ENCODE measurements at regions not wholly inside any gene's neighbourhood (a gene's known extent, or its start where the extent isn't known, plus 50 kb on each side); places are given as distances from the start of the nearest gene placed in this dataset.
A peak's percentile ranks its signal among the peaks of the same experiment; 100 is the strongest.
"Not testable (repeated sequence)": the region's sequence is repeated elsewhere in the genome, so short reads cannot be mapped to it uniquely, and the experiment has no call there.

GRCh38 chr20:53678315-53678989, 84.8 kb upstream of the ZNF217 start:
- Histone ChIP-seq H3K36me3 (ENCODE audit: insufficient read depth, insufficient read length, low read length) (no peaks in the 10 kb centered on the region), H3K9ac (ENCODE audit: insufficient read length, low read depth) (no peak overlapping the region), H3K27me3 (ENCODE audit: insufficient read depth, insufficient read length) (no peaks in the 10 kb centered on the region), H3K4me1 (ENCODE audit: insufficient read depth, insufficient read length) (no peaks in the 10 kb centered on the region), H3K9me3 (ENCODE audit: insufficient read depth, low read length) (no peaks in the 10 kb centered on the region), H3K4me3 (ENCODE audit: insufficient read length, low read depth) (no peak overlapping the region)
- no peak for TF ChIP-seq SUZ12 (IDR thresholded peaks at IDR 0.05; ENCODE audit: extremely low read depth, insufficient read depth, insufficient read length)
- no peak for TF ChIP-seq YY1 (IDR thresholded peaks at IDR 0.05; ENCODE audit: insufficient read depth, insufficient read length)
- TF ChIP-seq ZNF274 (IDR thresholded peaks at IDR 0.05; ENCODE audit: low read depth, low read length) = no peak
- no peak for DNase-seq (ENCODE audit: low read depth, low spot score)

GRCh38 chr20:53677447-53678314, 84.0 kb upstream of the ZNF217 start:
- DNase-seq (ENCODE audit: low read depth, low spot score) = peak; percentile 25
- no peak for TF ChIP-seq SUZ12 (IDR thresholded peaks at IDR 0.05; ENCODE audit: extremely low read depth, insufficient read depth, insufficient read length)
- Histone ChIP-seq H3K27me3 (ENCODE audit: insufficient read depth, insufficient read length) (no peaks in the 10 kb centered on the region), H3K4me3 (ENCODE audit: insufficient read length, low read depth) (no peak overlapping the region), H3K4me1 (ENCODE audit: insufficient read depth, insufficient read length) (no peaks in the 10 kb centered on the region), H3K9ac (ENCODE audit: insufficient read length, low read depth) (no peak overlapping the region), H3K36me3 (ENCODE audit: insufficient read depth, insufficient read length, low read length) (no peaks in the 10 kb centered on the region), H3K9me3 (ENCODE audit: insufficient read depth, low read length) (no peaks in the 10 kb centered on the region)

- TF ChIP-seq YY1 (IDR thresholded peaks at IDR 0.05; ENCODE audit: insufficient read depth, insufficient read length) (no peak), ZNF274 (IDR thresholded peaks at IDR 0.05; ENCODE audit: low read depth, low read length) (no peak), SUZ12 (IDR thresholded peaks at IDR 0.05; ENCODE audit: extremely low read depth, insufficient read depth, insufficient read length) (no peak)
- no peak for DNase-seq (ENCODE audit: low read depth, low spot score)
- Histone ChIP-seq H3K9me3 (ENCODE audit: insufficient read depth, low read length) (no peaks in the 10 kb centered on the region), H3K4me3 (ENCODE audit: insufficient read length, low read depth) (no peak overlapping the region), H3K36me3 (ENCODE audit: insufficient read depth, insufficient read length, low read length) (no peaks in the 10 kb centered on the region), H3K9ac (ENCODE audit: insufficient read length, low read depth) (no peak overlapping the region), H3K27me3 (ENCODE audit: insufficient read depth, insufficient read length) (no peaks in the 10 kb centered on the region), H3K4me1 (ENCODE audit: insufficient read depth, insufficient read length) (no peaks in the 10 kb centered on the region)
These were observed 83.3 kb upstream of the ZNF217 start for GRCh38 chr20:53676987-53677386.

- H3K9ac ChIP-seq (ENCODE audit: insufficient read length, low read depth) = no peak overlapping the region
- no peaks in the 10 kb centered on the region for H3K27me3 ChIP-seq (ENCODE audit: insufficient read depth, insufficient read length)
- TF ChIP-seq SUZ12 (IDR thresholded peaks at IDR 0.05; ENCODE audit: extremely low read depth, insufficient read depth, insufficient read length) (no peak), YY1 (IDR thresholded peaks at IDR 0.05; ENCODE audit: insufficient read depth, insufficient read length) (no peak), ZNF274 (IDR thresholded peaks at IDR 0.05; ENCODE audit: low read depth, low read length) (no peak)
- no peak for DNase-seq (ENCODE audit: low read depth, low spot score)
- H3K9me3 ChIP-seq (ENCODE audit: insufficient read depth, low read length) = no peaks in the 10 kb centered on the region
- H3K36me3 ChIP-seq (ENCODE audit: insufficient read depth, insufficient read length, low read length) = no peaks in the 10 kb centered on the region
- H3K4me3 ChIP-seq (ENCODE audit: insufficient read length, low read depth) = no peak overlapping the region
- H3K4me1 ChIP-seq (ENCODE audit: insufficient read depth, insufficient read length) = no peaks in the 10 kb centered on the region
These were observed 82.8 kb upstream of the ZNF217 start for GRCh38 chr20:53676519-53676822.

- no peaks in the 10 kb centered on the region for H3K4me1 ChIP-seq (ENCODE audit: insufficient read depth, insufficient read length)
- H3K27me3 ChIP-seq (ENCODE audit: insufficient read depth, insufficient read length) = no peaks in the 10 kb centered on the region
- H3K9ac ChIP-seq (ENCODE audit: insufficient read length, low read depth) = no peak overlapping the region
- TF ChIP-seq ZNF274 (IDR thresholded peaks at IDR 0.05; ENCODE audit: low read depth, low read length) (no peak), SUZ12 (IDR thresholded peaks at IDR 0.05; ENCODE audit: extremely low read depth, insufficient read depth, insufficient read length) (no peak), YY1 (IDR thresholded peaks at IDR 0.05; ENCODE audit: insufficient read depth, insufficient read length) (no peak)
- H3K4me3 ChIP-seq (ENCODE audit: insufficient read length, low read depth) = no peak overlapping the region
- no peaks in the 10 kb centered on the region for H3K9me3 ChIP-seq (ENCODE audit: insufficient read depth, low read length)
- no peak for DNase-seq (ENCODE audit: low read depth, low spot score)
- H3K36me3 ChIP-seq (ENCODE audit: insufficient read depth, insufficient read length, low read length) = no peaks in the 10 kb centered on the region
These were observed 79.0 kb upstream of the ZNF217 start for GRCh38 chr20:53672484-53673129.

GRCh38 chr20:53671370-53671769, 77.7 kb upstream of the ZNF217 start:
- Histone ChIP-seq H3K4me1 (ENCODE audit: insufficient read depth, insufficient read length) (no peaks in the 10 kb centered on the region), H3K4me3 (ENCODE audit: insufficient read length, low read depth) (no peak overlapping the region), H3K27me3 (ENCODE audit: insufficient read depth, insufficient read length) (no peaks in the 10 kb centered on the region), H3K36me3 (ENCODE audit: insufficient read depth, insufficient read length, low read length) (no peaks in the 10 kb centered on the region), H3K9me3 (ENCODE audit: insufficient read depth, low read length) (no peaks in the 10 kb centered on the region), H3K9ac (ENCODE audit: insufficient read length, low read depth) (no peak overlapping the region)
- TF ChIP-seq YY1 (IDR thresholded peaks at IDR 0.05; ENCODE audit: insufficient read depth, insufficient read length) (no peak), ZNF274 (IDR thresholded peaks at IDR 0.05; ENCODE audit: low read depth, low read length) (no peak), SUZ12 (IDR thresholded peaks at IDR 0.05; ENCODE audit: extremely low read depth, insufficient read depth, insufficient read length) (no peak)
- DNase-seq (ENCODE audit: low read depth, low spot score) = no peak

- not testable (repeated sequence) for H3K9ac ChIP-seq (ENCODE audit: insufficient read length, low read depth); H3K4me1 ChIP-seq (ENCODE audit: insufficient read depth, insufficient read length); H3K9me3 ChIP-seq (ENCODE audit: insufficient read depth, low read length); H3K4me3 ChIP-seq (ENCODE audit: insufficient read length, low read depth); DNase-seq (ENCODE audit: low read depth, low spot score); H3K36me3 ChIP-seq (ENCODE audit: insufficient read depth, insufficient read length, low read length); H3K27me3 ChIP-seq (ENCODE audit: insufficient read depth, insufficient read length)
These were observed 76.1 kb upstream of the ZNF217 start for GRCh38 chr20:53669517-53670313.
